Neural cell (in vitro differentiated cells): ENCODE measurements at regions not wholly inside any gene's neighbourhood (a gene's known extent, or its start where the extent isn't known, plus 50 kb on each side); places are given as distances from the start of the nearest gene placed in this dataset.

Source experiments
- CTCF ChIP-seq: fragments of 450-650 bp; IDR thresholded peaks from 2 replicates; pipeline ENCODE4 v1.5.1; 2014; ENCODE audit warnings: antibody characterized with exemption, mild to moderate bottlenecking, moderate library complexity; ENCODE audit not compliant: poor library complexity, severe bottlenecking
- RAD21 ChIP-seq: fragments of 450-650 bp; conservative IDR thresholded peaks from 2 replicates; pipeline ENCODE4 v1.6.1; 2014; ENCODE audit warnings: antibody characterized with exemption, mild to moderate bottlenecking, moderate library complexity
- TAF1 ChIP-seq: IDR thresholded peaks from 2 replicates; pipeline ENCODE4 v1.6.1; 2012; ENCODE audit warnings: low read depth

- TF ChIP-seq RAD21 (no peak), CTCF (no peak), TAF1 (no peak)
Observed at GRCh38 chr10:46216836-46217751, 69.7 kb upstream of the ANTXRL start.
